Gastroesophageal sphincter (tissue), 4 donors: ENCODE measurements at regions not wholly inside any gene's neighbourhood (a gene's known extent, or its start where the extent isn't known, plus 50 kb on each side); places are given as distances from the start of the nearest gene placed in this dataset.

Source experiments
- ATAC-seq: fragments of 150-250 bp; one replicate; pipeline ENCODE4 v1.9.1; 2016; ENCODE audit warnings: mild to moderate bottlenecking, moderate library complexity
- H3K27ac ChIP-seq, 4 donors: fragments of 200-600 bp; sonication (generic) in 3 of 4; 1 replicate in 3 of 4; 2 replicates in 1 of 4; pipeline ENCODE4 v1.5.1; 2016 to 2019
- H3K27me3 ChIP-seq: fragments of 200-600 bp; sonication (generic); one replicate; pipeline ENCODE4 v1.5.1; 2019
- H3K36me3 ChIP-seq, 2 donors: fragments of 200-600 bp; sonication (generic); one replicate each; pipeline ENCODE4 v1.5.1; 2019; ENCODE audit warnings: control low read depth in 1 of 2
- H3K4me1 ChIP-seq, 3 donors: fragments of 200-600 bp; sonication (generic); 1 replicate in 2 of 3; 2 replicates in 1 of 3; pipeline ENCODE4 v1.5.1; 2016 to 2019; ENCODE audit warnings: control low read depth in 2 of 3
- H3K4me3 ChIP-seq, 2 donors: fragments of 200-600 bp; sonication (generic); one replicate each; pipeline ENCODE4 v1.5.1; 2019; ENCODE audit warnings: mild to moderate bottlenecking in 1 of 2, moderate library complexity in 1 of 2
- H3K9me3 ChIP-seq, 3 donors: fragments of 200-600 bp; sonication (generic); one replicate each; pipeline ENCODE4 v1.5.1; 2017 to 2019; ENCODE audit warnings: control low read depth in 2 of 3
- EP300 ChIP-seq: sonication (generic); formaldehyde crosslinking; IDR thresholded peaks from one replicate; pipeline ENCODE4 v1.6.1; 2017; ENCODE audit warnings: antibody characterized with exemption, mild to moderate bottlenecking
- POLR2A ChIP-seq, 2 donors: fragments of 450-650 bp; IDR thresholded peaks; one replicate each; pipeline ENCODE4 v1.6.1; 2017; ENCODE audit warnings: antibody characterized with exemption in 2 of 2, mild to moderate bottlenecking in 2 of 2, moderate library complexity in 1 of 2
- POLR2AphosphoS5 ChIP-seq: sonication (generic); formaldehyde crosslinking; IDR thresholded peaks from one replicate; pipeline ENCODE4 v1.6.1; 2017; ENCODE audit warnings: antibody characterized with exemption
- WGBS, 2 donors: methylation state at CpG; one replicate each; pipeline ENCODE4 v1.1.5; 2018; ENCODE audit warnings: low coverage in 1 of 2; 5-methylcytosine and 5-hydroxymethylcytosine counted together
- TF ChIP-seq, protein P1 (sequence below), 4 experiments: fragments of 200-600 bp in 2 of 4; fragments of 450-650 bp in 2 of 4; sonication (generic) in 1 of 4; IDR thresholded peaks; one replicate each; pipeline ENCODE4 v1.5.1; 2017 to 2019; ENCODE audit warnings: antibody characterized with exemption in 4 of 4, mild to moderate bottlenecking in 2 of 4, moderate library complexity in 2 of 4

DNA sequence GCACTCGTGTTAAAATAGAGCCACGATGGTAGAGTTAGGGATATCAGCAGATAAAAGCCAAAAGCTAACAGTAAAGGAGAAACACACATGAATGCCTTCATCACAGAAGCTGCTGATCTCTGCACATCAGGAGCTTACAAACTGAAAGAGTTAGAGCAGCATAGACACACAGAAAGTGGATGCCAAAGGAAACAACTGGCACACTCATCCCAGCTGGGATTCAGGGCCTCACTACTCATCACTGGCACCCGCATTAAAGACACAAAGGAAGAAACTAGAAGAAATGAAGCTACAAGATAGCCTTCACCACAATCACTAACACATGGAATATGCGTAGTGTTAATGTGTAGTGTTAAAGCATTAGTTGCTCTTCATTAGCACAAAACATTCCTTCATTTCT, 156.4 kb upstream of the TBL1X start:
- no peaks in the 10 kb centered on the region for H3K4me1 ChIP-seq
- no peak overlapping the region for H3K27ac ChIP-seq
- WGBS, 2 donors, result 82 to 95% methylated on average over 2 to 4 of the region's 4 CpGs
- no peak overlapping the region for H3K4me3 ChIP-seq
- no peak for ATAC-seq
- TF ChIP-seq POLR2AphosphoS5 (no peak), POLR2A (IDR thresholded peaks at IDR 0.05) (no peak), EP300 (no peak)
- TF ChIP-seq, protein P1, sequence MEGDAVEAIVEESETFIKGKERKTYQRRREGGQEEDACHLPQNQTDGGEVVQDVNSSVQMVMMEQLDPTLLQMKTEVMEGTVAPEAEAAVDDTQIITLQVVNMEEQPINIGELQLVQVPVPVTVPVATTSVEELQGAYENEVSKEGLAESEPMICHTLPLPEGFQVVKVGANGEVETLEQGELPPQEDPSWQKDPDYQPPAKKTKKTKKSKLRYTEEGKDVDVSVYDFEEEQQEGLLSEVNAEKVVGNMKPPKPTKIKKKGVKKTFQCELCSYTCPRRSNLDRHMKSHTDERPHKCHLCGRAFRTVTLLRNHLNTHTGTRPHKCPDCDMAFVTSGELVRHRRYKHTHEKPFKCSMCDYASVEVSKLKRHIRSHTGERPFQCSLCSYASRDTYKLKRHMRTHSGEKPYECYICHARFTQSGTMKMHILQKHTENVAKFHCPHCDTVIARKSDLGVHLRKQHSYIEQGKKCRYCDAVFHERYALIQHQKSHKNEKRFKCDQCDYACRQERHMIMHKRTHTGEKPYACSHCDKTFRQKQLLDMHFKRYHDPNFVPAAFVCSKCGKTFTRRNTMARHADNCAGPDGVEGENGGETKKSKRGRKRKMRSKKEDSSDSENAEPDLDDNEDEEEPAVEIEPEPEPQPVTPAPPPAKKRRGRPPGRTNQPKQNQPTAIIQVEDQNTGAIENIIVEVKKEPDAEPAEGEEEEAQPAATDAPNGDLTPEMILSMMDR (IDR thresholded peaks at IDR 0.05), result no peak
- H3K36me3 ChIP-seq, result no peaks in the 10 kb centered on the region
- H3K9me3 ChIP-seq, result no peaks in the 10 kb centered on the region
- H3K27me3 ChIP-seq, result no peaks in the 10 kb centered on the region

DNA sequence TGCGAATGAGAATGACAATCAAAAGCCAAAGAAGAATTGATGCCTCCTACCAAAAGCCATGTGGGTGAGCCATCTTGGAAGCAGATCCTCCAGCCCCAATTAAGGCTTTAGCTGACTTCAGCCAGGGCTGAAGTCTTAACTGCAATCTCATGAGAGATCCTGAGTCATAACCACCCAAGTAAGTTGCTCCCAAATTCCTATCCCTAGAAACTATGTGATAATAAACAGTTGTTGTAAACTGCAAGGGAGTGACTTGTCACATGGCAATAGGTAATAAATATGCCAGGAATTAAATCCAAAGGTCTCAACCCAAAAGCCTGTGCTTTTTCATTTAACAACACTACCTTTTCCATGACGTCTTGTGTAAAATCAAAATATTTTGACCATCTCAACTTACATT, 154.2 kb upstream of the TBL1X start:
- no peak overlapping the region for H3K27ac ChIP-seq
- H3K4me3 ChIP-seq, result no peak overlapping the region
- no peaks in the 10 kb centered on the region for H3K36me3 ChIP-seq
- H3K27me3 ChIP-seq, result no peaks in the 10 kb centered on the region
- H3K4me1 ChIP-seq, result no peaks in the 10 kb centered on the region
- no peak for ATAC-seq
- no peaks in the 10 kb centered on the region for H3K9me3 ChIP-seq
- WGBS, 2 donors, result 65 to 84% methylated on average over 2 of the region's 2 CpGs
- TF ChIP-seq, protein P1 (IDR thresholded peaks at IDR 0.05), result no peak
- no peak for TF ChIP-seq POLR2AphosphoS5
- no peak for TF ChIP-seq POLR2A (IDR thresholded peaks at IDR 0.05)
- no peak for TF ChIP-seq EP300

DNA sequence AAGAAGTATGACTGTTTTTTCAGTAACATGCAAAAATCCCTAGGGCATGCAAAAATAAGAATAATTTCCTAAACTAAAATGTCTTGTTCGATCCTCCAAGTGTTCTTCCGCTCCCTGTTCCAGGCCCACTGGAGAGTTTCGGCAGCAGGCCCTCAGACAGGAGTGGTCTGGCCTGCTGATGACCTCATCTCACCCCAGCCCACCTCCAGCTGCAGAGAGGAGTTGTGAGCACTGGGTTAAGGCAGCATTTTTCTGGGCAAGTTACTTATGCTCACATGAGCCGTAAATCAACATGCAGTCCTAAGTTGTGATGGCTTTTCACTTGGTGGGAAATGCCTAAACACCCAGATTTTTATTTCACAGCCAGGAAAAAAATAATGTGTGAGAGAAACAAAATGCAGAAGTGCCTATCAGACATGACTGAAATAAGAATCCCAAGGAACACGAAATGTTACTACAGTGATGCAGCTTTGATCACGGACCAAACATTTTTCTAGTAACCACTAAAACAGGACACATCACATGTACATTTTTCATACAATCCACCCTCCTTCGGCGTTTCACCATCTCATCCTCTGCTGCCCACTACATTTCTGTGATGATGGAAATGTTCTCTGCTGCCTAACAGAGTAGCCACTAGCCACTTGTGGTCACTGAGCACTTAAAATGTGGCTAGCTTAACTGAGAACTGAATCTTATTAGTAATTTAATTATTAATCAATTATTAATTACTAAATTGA, 153.3 kb upstream of the TBL1X start:
- no peak overlapping the region for H3K27ac ChIP-seq
- H3K27me3 ChIP-seq, result no peaks in the 10 kb centered on the region
- no peak overlapping the region for H3K4me3 ChIP-seq
- no peaks in the 10 kb centered on the region for H3K36me3 ChIP-seq
- H3K4me1 ChIP-seq, result no peaks in the 10 kb centered on the region
- no peak for TF ChIP-seq POLR2A (IDR thresholded peaks at IDR 0.05)
- no peak for TF ChIP-seq EP300
- no peak for TF ChIP-seq POLR2AphosphoS5
- TF ChIP-seq, protein P1 (IDR thresholded peaks at IDR 0.05), result no peak
- no peak for ATAC-seq
- H3K9me3 ChIP-seq, result no peaks in the 10 kb centered on the region
- 78% methylated on average over 5 of the region's 8 CpGs; no CpG with 5 or more reads in 1 of the 2 donors for WGBS, 2 donors

DNA sequence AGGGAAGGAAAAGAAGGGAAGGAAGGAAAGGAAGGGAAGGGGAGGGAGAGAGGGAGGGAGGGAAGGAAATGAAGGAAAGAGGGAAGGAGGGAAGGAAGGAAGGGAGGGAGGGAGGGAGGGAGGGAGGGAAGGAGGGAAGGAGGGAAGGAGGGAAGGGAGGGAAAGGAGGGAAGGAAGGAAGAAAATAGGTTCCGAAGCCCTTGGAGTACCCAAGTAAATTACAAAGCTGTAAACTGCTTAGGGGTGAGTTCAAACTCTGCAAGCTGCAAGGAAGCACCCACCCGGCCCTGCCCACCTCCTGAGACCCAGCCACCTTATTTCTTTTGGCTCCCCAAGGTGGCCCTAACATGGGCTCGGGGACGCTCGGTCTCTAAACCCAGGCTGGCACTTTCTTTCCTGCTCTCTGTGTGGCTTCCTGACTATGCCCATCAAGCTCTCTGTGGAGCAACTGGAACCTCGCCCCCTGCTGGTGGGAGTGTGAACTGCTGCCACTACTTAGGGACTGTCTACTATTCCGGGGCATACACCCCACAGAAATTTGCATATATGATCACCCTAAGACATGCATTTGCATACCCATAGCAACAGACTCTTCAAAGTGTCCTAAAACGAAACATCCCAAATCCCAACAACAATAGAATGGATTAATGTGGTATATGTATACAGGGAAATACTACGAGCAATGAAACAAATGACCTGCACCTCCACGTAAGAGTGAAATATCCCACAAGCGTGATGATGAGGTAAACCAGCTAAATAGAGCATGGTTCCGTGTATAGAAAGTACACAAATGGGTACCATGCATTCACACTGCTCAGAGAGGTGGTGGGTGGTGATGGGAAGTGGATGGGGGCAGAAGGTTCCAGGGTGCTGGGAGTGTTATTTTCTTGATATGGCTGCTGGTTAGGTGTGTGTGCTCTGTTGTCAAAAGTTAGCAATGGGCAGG, 151.7 kb upstream of the TBL1X start:
- no peaks in the 10 kb centered on the region for H3K4me1 ChIP-seq
- no peaks in the 10 kb centered on the region for H3K27me3 ChIP-seq
- H3K9me3 ChIP-seq, result no peaks in the 10 kb centered on the region
- 89 to 96% methylated on average over 4 of the region's 12 CpGs for WGBS, 2 donors
- H3K36me3 ChIP-seq, result no peaks in the 10 kb centered on the region
- ATAC-seq, result no peak
- no peak overlapping the region for H3K27ac ChIP-seq
- H3K4me3 ChIP-seq, result no peak overlapping the region
- no peak for TF ChIP-seq POLR2AphosphoS5
- TF ChIP-seq, protein P1 (IDR thresholded peaks at IDR 0.05), result peak; percentile 36 to 69 (median 50)
